Activated CD4-positive, alpha-beta T cell treated with anti-CD3 and anti-CD28 coated beads, Interleukin-2, amount 50 U/mL, for 48 hours (primary cell): ENCODE measurements at regions not wholly inside any gene's neighbourhood (a gene's known extent, or its start where the extent isn't known, plus 50 kb on each side); places are given as distances from the start of the nearest gene placed in this dataset.
"Not testable (repeated sequence)": the region's sequence is repeated elsewhere in the genome, so short reads cannot be mapped to it uniquely, and the experiment has no call there.

Experiments
- DNase-seq, 2 experiments: peaks; one replicate each; pipeline ENCODE4 v3.0.0-alpha.2; 2020

DNA sequence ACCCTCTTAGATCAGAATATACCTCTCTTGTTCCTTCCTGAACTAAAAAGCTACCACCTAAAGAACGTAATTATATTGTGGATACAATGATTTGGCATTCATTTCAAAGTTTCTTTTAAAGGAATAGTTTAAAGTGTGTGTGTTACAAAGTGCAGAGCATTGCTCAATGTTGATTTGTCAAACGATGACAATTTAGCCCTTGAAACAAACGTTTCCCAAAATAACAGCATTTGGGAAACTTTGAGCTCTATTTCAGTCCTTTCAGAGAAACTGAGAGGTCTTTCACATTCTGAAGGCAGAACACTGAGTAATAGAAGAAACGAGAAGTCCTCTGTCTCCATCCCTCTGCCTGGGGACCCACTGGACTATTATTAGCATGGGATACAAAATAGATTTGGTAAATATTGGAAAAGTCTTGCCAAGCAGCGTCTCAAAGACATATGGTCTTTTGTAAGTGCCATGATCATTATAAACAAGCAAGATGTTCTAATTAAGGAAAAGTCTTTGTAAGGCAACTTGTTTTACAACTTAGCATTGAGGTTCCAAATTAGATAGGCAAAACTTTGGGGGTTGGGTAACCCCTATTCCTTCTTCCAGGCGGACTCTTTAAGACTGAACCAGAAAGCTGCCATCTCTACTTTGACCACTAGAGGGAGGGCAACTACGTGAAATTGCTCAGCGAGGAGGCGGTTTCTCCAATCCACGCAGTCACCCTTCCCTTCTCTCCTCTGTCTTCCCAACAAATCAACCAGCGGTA, 208.8 kb downstream of the RNF144B start:
- peak; percentile 29 to 55 for DNase-seq

GRCh38 chr6:18596531-18596835, 209.3 kb downstream of the RNF144B start:
- no peak for DNase-seq

- DNase-seq: no peak
These were observed 211.6 kb downstream of the RNF144B start for GRCh38 chr6:18598551-18599264.

- DNase-seq: no peak
These were observed 213.1 kb downstream of the RNF144B start for GRCh38 chr6:18600255-18600654.

DNA sequence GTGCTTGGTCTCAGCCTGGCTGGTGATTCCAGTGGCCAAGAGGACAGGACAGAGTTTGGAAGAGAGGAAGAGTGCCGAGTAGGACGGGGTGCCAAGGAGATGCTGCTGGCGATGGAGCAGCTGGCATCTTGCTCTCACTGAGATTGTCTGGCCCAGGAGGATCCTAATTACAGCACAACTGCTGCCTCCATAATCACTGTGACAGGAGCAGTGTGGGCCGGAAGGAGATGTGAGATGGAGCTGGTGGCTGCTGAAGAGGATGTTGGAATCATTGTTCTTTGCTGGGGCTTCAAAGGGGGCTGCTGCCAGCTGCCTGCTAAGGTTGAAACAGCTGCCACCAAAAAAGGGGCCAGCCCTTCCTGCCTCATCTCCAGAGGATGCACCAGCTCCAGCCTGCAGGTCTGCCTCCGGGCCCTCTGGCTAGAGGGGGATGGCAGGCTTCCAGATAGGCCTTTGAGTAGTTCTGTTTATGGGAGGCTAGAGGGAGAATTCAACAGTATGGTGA, 214.4 kb downstream of the RNF144B start:
- DNase-seq: no peak

GRCh38 chr6:18602931-18603330, 215.8 kb downstream of the RNF144B start:
- DNase-seq: no peak

- no peak for DNase-seq
These were observed 216.2 kb downstream of the RNF144B start for GRCh38 chr6:18603361-18603760.

GRCh38 chr6:18605841-18606240, 218.7 kb downstream of the RNF144B start:
- DNase-seq: no peak

GRCh38 chr6:18609715-18610114, 222.6 kb downstream of the RNF144B start:
- no peak for DNase-seq

DNA sequence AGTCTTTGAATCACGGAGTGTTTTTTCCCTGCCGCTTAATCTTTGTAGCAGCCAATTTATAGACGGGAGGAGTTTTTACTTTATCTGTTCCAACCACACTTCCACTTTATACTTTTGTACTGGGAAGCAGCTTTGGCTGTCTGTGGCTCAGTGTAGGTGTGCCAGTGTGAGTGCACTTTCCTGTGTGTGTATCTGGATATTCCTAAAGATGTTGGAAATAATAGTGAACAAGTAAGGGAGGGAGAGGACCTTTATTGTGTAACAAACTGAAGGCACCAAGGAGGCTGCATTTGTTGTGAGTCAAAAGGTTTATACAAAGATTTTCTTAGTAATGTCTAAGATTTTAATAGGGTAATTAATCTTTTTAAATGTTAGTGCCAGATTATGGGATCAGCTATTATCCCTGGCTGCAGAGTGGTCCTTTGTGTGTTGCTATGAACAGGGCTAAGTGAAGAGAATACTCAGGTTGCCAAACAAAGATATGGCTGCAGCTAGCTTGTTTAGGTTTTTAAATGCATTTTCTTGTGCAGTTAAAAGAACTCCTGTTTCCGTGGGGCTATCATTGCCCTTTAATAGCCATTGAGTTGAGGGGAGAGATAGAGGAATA, 226.3 kb downstream of the RNF144B start:
- no peak for DNase-seq

GRCh38 chr6:18629571-18629970, 242.4 kb downstream of the RNF144B start:
- no peak for DNase-seq

- no peak for DNase-seq
These were observed 245.7 kb downstream of the RNF144B start for GRCh38 chr6:18632670-18633410.

GRCh38 chr6:18634912-18635311, 247.8 kb downstream of the RNF144B start:
- no peak for DNase-seq

- no peak for DNase-seq
These were observed 253.0 kb downstream of the RNF144B start for GRCh38 chr6:18640134-18640533.

DNA sequence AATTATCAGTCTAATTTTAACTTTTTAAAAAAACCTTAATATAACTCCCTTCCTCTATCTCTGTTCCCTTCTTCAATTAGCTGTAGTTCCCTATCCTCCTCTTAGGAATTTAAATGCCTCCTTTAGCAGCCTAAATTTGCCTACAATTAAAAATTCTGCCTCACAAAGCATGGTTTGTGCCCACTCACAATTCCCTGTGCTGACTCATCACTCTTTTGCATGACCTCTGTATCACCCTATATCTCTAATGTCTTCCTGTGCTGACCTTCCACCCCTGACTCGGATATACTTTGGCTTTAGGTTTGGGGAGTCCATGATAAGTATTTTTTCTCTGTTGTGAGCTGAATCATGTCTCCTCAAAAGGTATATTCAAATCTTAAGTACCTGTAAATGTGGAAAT, 253.6 kb downstream of the RNF144B start:
- no peak for DNase-seq

GRCh38 chr6:18654821-18655220, 267.7 kb downstream of the RNF144B start:
- no peak for DNase-seq

GRCh38 chr6:18656506-18656905, 269.4 kb downstream of the RNF144B start:
- DNase-seq: no peak

- not testable (repeated sequence) for DNase-seq
These were observed 272.8 kb downstream of the RNF144B start for GRCh38 chr6:18659994-18660393.

GRCh38 chr6:18663011-18663410, 275.9 kb downstream of the RNF144B start:
- no peak for DNase-seq

DNA sequence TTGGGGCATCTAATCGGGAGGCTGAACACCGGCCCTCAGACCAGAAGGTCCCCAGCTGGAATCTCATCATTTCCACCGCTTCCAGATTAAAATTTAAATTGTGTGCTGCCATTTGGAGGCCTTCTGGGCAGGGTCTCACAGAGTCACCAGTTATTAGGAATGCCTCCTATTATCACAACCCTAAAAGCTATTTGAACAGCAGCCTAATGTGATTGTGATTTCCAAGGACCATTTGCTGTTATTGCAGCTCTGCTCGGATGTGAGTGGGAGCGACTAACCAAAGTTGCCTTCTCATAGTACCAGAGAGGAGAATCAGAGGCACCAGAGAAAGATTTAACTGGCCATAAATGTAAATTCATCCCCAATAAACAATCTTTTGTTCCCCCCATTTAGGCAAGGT, 277.3 kb downstream of the RNF144B start:
- no peak for DNase-seq

GRCh38 chr6:18667612-18668011, 280.5 kb downstream of the RNF144B start:
- DNase-seq: no peak

- no peak for DNase-seq
These were observed 281.8 kb downstream of the RNF144B start for GRCh38 chr6:18668994-18669393.

DNA sequence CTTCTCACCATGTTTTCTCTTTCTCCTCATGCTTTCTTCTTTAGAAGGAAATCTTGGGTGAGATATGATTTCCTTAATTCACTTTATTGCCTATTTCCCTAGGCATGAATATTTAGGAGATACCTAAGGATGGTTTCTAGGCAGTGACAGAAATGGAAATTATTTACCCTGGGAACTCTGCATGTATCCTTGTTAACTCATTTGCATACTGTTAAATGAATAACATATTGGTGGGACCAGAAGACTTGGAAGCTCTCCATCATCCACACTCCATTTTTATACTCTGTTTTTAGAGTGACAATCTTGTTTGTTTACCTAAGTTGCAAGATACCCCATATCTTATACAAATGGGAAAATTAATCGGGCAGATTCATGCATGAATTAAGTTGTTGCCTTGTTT, 285.7 kb downstream of the RNF144B start:
- no peak for DNase-seq
